ENCODE measurements at regions not wholly inside any gene's neighbourhood (a gene's known extent, or its start where the extent isn't known, plus 50 kb on each side); places are given as distances from the start of the nearest gene placed in this dataset.
"Not testable (repeated sequence)": the region's sequence is repeated elsewhere in the genome, so short reads cannot be mapped to it uniquely, and the experiment has no call there.

- no peak for ATAC-seq (replicated peaks in 1 of 2)
- Mint-ChIP-seq H3K4me1 (ENCODE audit: low read depth) (no peaks in the 10 kb centered on the region), H3K9me3 (peaks cover 0 to 5% of the 10 kb centered on the region in 2 donors), H3K4me3 (no peak overlapping the region), H3K36me3 (ENCODE audit: insufficient read depth in 2 of 2) (peaks cover 2 to 4% of the 10 kb centered on the region in 2 donors), H3K27ac (no peak overlapping the region), H3K27me3 (ENCODE audit: low read depth) (peaks cover 8% of the 10 kb centered on the region)
- no peak for DNase-seq
These were observed 157.7 kb downstream of the CCNG2 start for GRCh38 chr4:77314697-77315096.

- ATAC-seq (replicated peaks in 1 of 2) (no peak), DNase-seq (no peak)
- Mint-ChIP-seq H3K36me3 (ENCODE audit: insufficient read depth in 2 of 2) (peaks cover 0 to 8% of the 10 kb centered on the region in 2 donors), H3K9me3 (peaks cover 0 to 3% of the 10 kb centered on the region in 2 donors), H3K27me3 (ENCODE audit: low read depth) (peaks cover 45% of the 10 kb centered on the region), H3K27ac (no peak overlapping the region), H3K4me3 (no peak overlapping the region), H3K4me1 (ENCODE audit: low read depth) (no peaks in the 10 kb centered on the region)
These were observed 170.1 kb downstream of the CCNG2 start for GRCh38 chr4:77327151-77327550.

GRCh38 chr4:77332696-77333270 lies 175.8 kb downstream of the CCNG2 start:
- Mint-ChIP-seq H3K27ac (no peak overlapping the region), H3K36me3 (ENCODE audit: insufficient read depth in 2 of 2) (peaks cover 2 to 4% of the 10 kb centered on the region in 2 donors), H3K4me3 (no peak overlapping the region), H3K9me3 (peaks cover 8% of the 10 kb centered on the region in 2 donors), H3K4me1 (ENCODE audit: low read depth) (no peaks in the 10 kb centered on the region), H3K27me3 (ENCODE audit: low read depth) (peaks cover 11% of the 10 kb centered on the region)
- no peak for ATAC-seq (replicated peaks in 1 of 2)
- no peak for DNase-seq

GRCh38 chr4:77336411-77337142 lies 179.6 kb downstream of the CCNG2 start:
- Mint-ChIP-seq H3K4me3 (no peak overlapping the region), H3K27ac (no peak overlapping the region), H3K4me1 (ENCODE audit: low read depth) (no peaks in the 10 kb centered on the region), H3K27me3 (ENCODE audit: low read depth) (peaks cover 9% of the 10 kb centered on the region), H3K36me3 (ENCODE audit: insufficient read depth in 2 of 2) (peaks cover 2 to 10% of the 10 kb centered on the region in 2 donors), H3K9me3 (peaks cover 10 to 13% of the 10 kb centered on the region in 2 donors)
- DNase-seq (no peak), ATAC-seq (replicated peaks in 1 of 2) (no peak)

GRCh38 chr4:77342170-77342810 lies 185.3 kb downstream of the CCNG2 start:
- no peak overlapping the region for H3K27ac Mint-ChIP-seq
- no peak for ATAC-seq (replicated peaks in 1 of 2)

GRCh38 chr4:77344001-77344400 lies 187.0 kb downstream of the CCNG2 start:
- ATAC-seq (replicated peaks in 1 of 2) (no peak), DNase-seq (no peak)
- no peak overlapping the region for H3K27ac Mint-ChIP-seq
- peaks cover 4 to 19% of the 10 kb centered on the region in 2 donors for H3K36me3 Mint-ChIP-seq (ENCODE audit: insufficient read depth in 2 of 2)
- no peaks in the 10 kb centered on the region for H3K4me1 Mint-ChIP-seq (ENCODE audit: low read depth)
- H3K27me3 Mint-ChIP-seq (ENCODE audit: low read depth): peaks cover 30% of the 10 kb centered on the region
- no peak overlapping the region for H3K4me3 Mint-ChIP-seq
- peaks cover 4 to 12% of the 10 kb centered on the region in 2 donors for H3K9me3 Mint-ChIP-seq

More at GRCh38 chr4:77342170-77342810, 185.3 kb downstream of the CCNG2 start:
- no peak for DNase-seq
- Mint-ChIP-seq H3K9me3 (peaks cover 6 to 12% of the 10 kb centered on the region in 2 donors), H3K36me3 (ENCODE audit: insufficient read depth in 2 of 2) (peaks cover 4 to 19% of the 10 kb centered on the region in 2 donors), H3K4me3 (no peak overlapping the region), H3K27me3 (ENCODE audit: low read depth) (peaks cover 34% of the 10 kb centered on the region), H3K4me1 (ENCODE audit: low read depth) (no peaks in the 10 kb centered on the region)

GRCh38 chr4:77344784-77345183 lies 187.8 kb downstream of the CCNG2 start:
- H3K27ac Mint-ChIP-seq: no peak overlapping the region
- no peak overlapping the region for H3K4me3 Mint-ChIP-seq
- H3K4me1 Mint-ChIP-seq (ENCODE audit: low read depth): no peaks in the 10 kb centered on the region
- peaks cover 4 to 12% of the 10 kb centered on the region in 2 donors for H3K9me3 Mint-ChIP-seq
- H3K27me3 Mint-ChIP-seq (ENCODE audit: low read depth): peaks cover 24% of the 10 kb centered on the region
- DNase-seq (no peak), ATAC-seq (replicated peaks in 1 of 2) (no peak)
- H3K36me3 Mint-ChIP-seq (ENCODE audit: insufficient read depth in 2 of 2): peaks cover 4 to 19% of the 10 kb centered on the region in 2 donors

- ATAC-seq (replicated peaks in 1 of 2) (no peak), DNase-seq (no peak)
- Mint-ChIP-seq H3K4me3 (no peak overlapping the region), H3K27me3 (ENCODE audit: low read depth) (peaks cover 24% of the 10 kb centered on the region), H3K4me1 (ENCODE audit: low read depth) (no peaks in the 10 kb centered on the region), H3K36me3 (ENCODE audit: insufficient read depth in 2 of 2) (peaks cover 0 to 9% of the 10 kb centered on the region in 2 donors), H3K27ac (no peak overlapping the region), H3K9me3 (peaks cover 0 to 2% of the 10 kb centered on the region in 2 donors)
These were observed 190.5 kb downstream of the CCNG2 start for GRCh38 chr4:77347351-77347966.

- Mint-ChIP-seq H3K4me1 (ENCODE audit: low read depth) (no peaks in the 10 kb centered on the region), H3K27me3 (ENCODE audit: low read depth) (peaks cover 24% of the 10 kb centered on the region), H3K36me3 (ENCODE audit: insufficient read depth in 2 of 2) (no peaks in the 10 kb centered on the region), H3K4me3 (no peak overlapping the region), H3K27ac (no peak overlapping the region), H3K9me3 (no peaks in the 10 kb centered on the region)
- no peak for ATAC-seq (replicated peaks in 1 of 2)
- DNase-seq: no peak
These were observed 191.8 kb downstream of the CCNG2 start for GRCh38 chr4:77348815-77349214.

- ATAC-seq (replicated peaks in 1 of 2) (no peak), DNase-seq (no peak)
- Mint-ChIP-seq H3K4me3 (no peak overlapping the region), H3K9me3 (no peaks in the 10 kb centered on the region), H3K4me1 (ENCODE audit: low read depth) (no peaks in the 10 kb centered on the region), H3K27ac (no peak overlapping the region), H3K36me3 (ENCODE audit: insufficient read depth in 2 of 2) (no peaks in the 10 kb centered on the region), H3K27me3 (ENCODE audit: low read depth) (peaks cover 24% of the 10 kb centered on the region)
These were observed 192.4 kb downstream of the CCNG2 start for GRCh38 chr4:77349364-77349763.

GRCh38 chr4:77349796-77350195 lies 192.8 kb downstream of the CCNG2 start:
- no peak for ATAC-seq (replicated peaks in 1 of 2)

GRCh38 chr4:77352192-77352591 lies 195.2 kb downstream of the CCNG2 start:
- no peak for DNase-seq
- H3K27ac Mint-ChIP-seq: no peak overlapping the region
- no peak for ATAC-seq (replicated peaks in 1 of 2)
- H3K4me3 Mint-ChIP-seq: no peak overlapping the region
- no peaks in the 10 kb centered on the region for H3K36me3 Mint-ChIP-seq (ENCODE audit: insufficient read depth in 2 of 2)
- peaks cover under 1% of the 10 kb centered on the region for H3K27me3 Mint-ChIP-seq (ENCODE audit: low read depth)
- H3K9me3 Mint-ChIP-seq: no peaks in the 10 kb centered on the region
- no peaks in the 10 kb centered on the region for H3K4me1 Mint-ChIP-seq (ENCODE audit: low read depth)

More at GRCh38 chr4:77349796-77350195, 192.8 kb downstream of the CCNG2 start:
- Mint-ChIP-seq H3K4me3 (no peak overlapping the region), H3K36me3 (ENCODE audit: insufficient read depth in 2 of 2) (no peaks in the 10 kb centered on the region), H3K27ac (no peak overlapping the region), H3K27me3 (ENCODE audit: low read depth) (peaks cover 24% of the 10 kb centered on the region), H3K9me3 (no peaks in the 10 kb centered on the region), H3K4me1 (ENCODE audit: low read depth) (no peaks in the 10 kb centered on the region)
- DNase-seq: no peak

GRCh38 chr4:77353724-77354315 lies 196.8 kb downstream of the CCNG2 start:
- not testable (repeated sequence) for H3K4me3 Mint-ChIP-seq; H3K27ac Mint-ChIP-seq; H3K9me3 Mint-ChIP-seq; H3K36me3 Mint-ChIP-seq (ENCODE audit: insufficient read depth in 2 of 2); H3K27me3 Mint-ChIP-seq (ENCODE audit: low read depth); DNase-seq; H3K4me1 Mint-ChIP-seq (ENCODE audit: low read depth)
- peak; percentile 53 to 74 for ATAC-seq (replicated peaks in 1 of 2)

Measured in activated T-cell treated with anti-CD3 and anti-CD28 coated beads, Interleukin-2, amount 50 U/mL, for 72 hours (primary cell).